Endothelial cell of umbilical vein (primary cell): ENCODE measurements at regions not wholly inside any gene's neighbourhood (a gene's known extent, or its start where the extent isn't known, plus 50 kb on each side); places are given as distances from the start of the nearest gene placed in this dataset.

Experiments used
- BruUV-seq: library from RNA; stranded (reverse); fragments of 400-500 nt; replicated peaks from 2 replicates; lab custom pipeline; 2021; lab: Mats Ljungman, UMichigan
- CTCF ChIA-PET: fragments of 300-600, 350-600 bp; sonication (Branson Sonifier 250); formaldehyde crosslinking; loops from one replicate; lab custom pipeline; 2021; ENCODE audit warnings: antibody characterized with exemption, inconsistent platforms; lab: Charles Lee
- POLR2A ChIA-PET: fragments of 300-600, 350-600 bp; sonication (Branson Sonifier 250); formaldehyde crosslinking; loops from one replicate; lab custom pipeline; 2021; ENCODE audit warnings: antibody characterized with exemption, inconsistent platforms; lab: Charles Lee
- DNase-seq: peaks from one replicate; pipeline ENCODE4 v3.0.0-alpha.2; 2011; ENCODE audit warnings: low read depth, low spot score
- FAIRE-seq: peaks from 2 replicates; lab custom pipeline; 2011; peaks lifted over from hg19 to GRCh38; lab: Jason Lieb, UNC
- H2AFZ ChIP-seq: 2 replicates; pipeline ENCODE4 v1.6.0; 2012; ENCODE audit warnings: low read depth, low read length, control low read depth, inconsistent platforms
- H3K27ac ChIP-seq: 2 replicates; pipeline ENCODE4 v1.5.1; 2011; ENCODE audit warnings: low read depth, mild to moderate bottlenecking, control low read depth, low read length, moderate library complexity; ENCODE audit not compliant: insufficient read depth
- H3K27me3 ChIP-seq, 2 experiments: 2 replicates each; pipeline versions ENCODE4 v1.6.0 to v1.6.1; 2011; ENCODE audit warnings: low read length in 2 of 2, mixed read lengths in 1 of 2; ENCODE audit not compliant: control insufficient read depth in 2 of 2, insufficient read depth in 2 of 2
- H3K36me3 ChIP-seq, 2 experiments: 2 replicates in 1 of 2; 3 replicates in 1 of 2; pipeline ENCODE4 v1.5.1; 2011; ENCODE audit warnings: low read length in 2 of 2, mild to moderate bottlenecking in 1 of 2, moderate library complexity in 1 of 2; ENCODE audit not compliant: control insufficient read depth in 2 of 2, insufficient read depth in 2 of 2; ENCODE audit errors: extremely low read depth in 1 of 2
- H3K4me1 ChIP-seq: 3 replicates; pipeline ENCODE4 v1.5.1; 2011; ENCODE audit warnings: mild to moderate bottlenecking, low read length; ENCODE audit not compliant: control insufficient read depth, insufficient read depth; ENCODE audit errors: extremely low read depth
- H3K4me2 ChIP-seq: 2 replicates; pipeline ENCODE4 v1.6.1; 2011; ENCODE audit warnings: low read length, control low read depth, mixed read lengths; ENCODE audit not compliant: insufficient read depth
- H3K4me3 ChIP-seq, 3 experiments: fragments of 200-600 bp in 1 of 3; sonication (generic), shearing (Covaris generic) in 1 of 3; replicated peaks in 1 of 3; 2 replicates each; pipeline ENCODE4 v1.5.1; 2011 to 2016; ENCODE audit warnings: control low read depth in 3 of 3, low read length in 3 of 3, mild to moderate bottlenecking in 2 of 3, inconsistent platforms in 1 of 3, low read depth in 1 of 3, moderate library complexity in 1 of 3; ENCODE audit not compliant: insufficient read depth in 1 of 3
- H3K79me2 ChIP-seq: 2 replicates; pipeline ENCODE4 v1.6.0; 2012; ENCODE audit warnings: low read length, inconsistent platforms; ENCODE audit not compliant: control insufficient read depth, insufficient read depth
- H3K9ac ChIP-seq: replicated peaks from 2 replicates; pipeline ENCODE3; 2011; ENCODE audit warnings: low read length, control low read depth; ENCODE audit not compliant: insufficient read depth; ENCODE audit errors: extremely low read depth
- H3K9me1 ChIP-seq: replicated peaks from 3 replicates; pipeline ENCODE4 v1.6.0; 2011; ENCODE audit warnings: mild to moderate bottlenecking, low read length; ENCODE audit not compliant: control insufficient read depth, insufficient read depth; ENCODE audit errors: extremely low read depth
- H3K9me3 ChIP-seq: replicated peaks from 2 replicates; pipeline ENCODE4 v1.5.1; 2012; ENCODE audit warnings: low read length, inconsistent platforms; ENCODE audit not compliant: control insufficient read depth, insufficient read depth
- H4K20me1 ChIP-seq: replicated peaks from 2 replicates; pipeline ENCODE3; 2011; ENCODE audit warnings: mild to moderate bottlenecking, low read length; ENCODE audit not compliant: control insufficient read depth, insufficient read depth; ENCODE audit errors: extremely low read depth
- POLR2A ChIP-seq: IDR thresholded peaks from 2 replicates; pipeline ENCODE4 v1.6.1; 2012; ENCODE audit warnings: low read depth, mild to moderate bottlenecking, control low read depth, low read length
- dilution Hi-C: fragments of 300-500 bp; cut with MboI; formaldehyde crosslinking; loops from one replicate; pipeline ENCODE4 v1.15.0; 2019; ENCODE audit warnings: low sequenced_read_pairs; ENCODE audit not compliant: extremely low pct_ligation_motif_present
- intact Hi-C: fragments of 100-400 bp; cut with micrococcal nuclease; formaldehyde crosslinking; loops from one replicate; pipeline ENCODE4 v1.10.0; 2022
- TF ChIP-seq, protein P1 (sequence below), 2 donors: IDR thresholded peaks; 1 replicate in 1 of 2; 2 replicates in 1 of 2; pipeline ENCODE4 v1.5.1; 2011; ENCODE audit warnings: low read length in 2 of 2, mild to moderate bottlenecking in 2 of 2, moderate library complexity in 2 of 2, control low read depth in 1 of 2, inconsistent platforms in 1 of 2, low read depth in 1 of 2; ENCODE audit not compliant: insufficient read depth in 1 of 2; ENCODE audit errors: extremely low read depth in 1 of 2

DNA sequence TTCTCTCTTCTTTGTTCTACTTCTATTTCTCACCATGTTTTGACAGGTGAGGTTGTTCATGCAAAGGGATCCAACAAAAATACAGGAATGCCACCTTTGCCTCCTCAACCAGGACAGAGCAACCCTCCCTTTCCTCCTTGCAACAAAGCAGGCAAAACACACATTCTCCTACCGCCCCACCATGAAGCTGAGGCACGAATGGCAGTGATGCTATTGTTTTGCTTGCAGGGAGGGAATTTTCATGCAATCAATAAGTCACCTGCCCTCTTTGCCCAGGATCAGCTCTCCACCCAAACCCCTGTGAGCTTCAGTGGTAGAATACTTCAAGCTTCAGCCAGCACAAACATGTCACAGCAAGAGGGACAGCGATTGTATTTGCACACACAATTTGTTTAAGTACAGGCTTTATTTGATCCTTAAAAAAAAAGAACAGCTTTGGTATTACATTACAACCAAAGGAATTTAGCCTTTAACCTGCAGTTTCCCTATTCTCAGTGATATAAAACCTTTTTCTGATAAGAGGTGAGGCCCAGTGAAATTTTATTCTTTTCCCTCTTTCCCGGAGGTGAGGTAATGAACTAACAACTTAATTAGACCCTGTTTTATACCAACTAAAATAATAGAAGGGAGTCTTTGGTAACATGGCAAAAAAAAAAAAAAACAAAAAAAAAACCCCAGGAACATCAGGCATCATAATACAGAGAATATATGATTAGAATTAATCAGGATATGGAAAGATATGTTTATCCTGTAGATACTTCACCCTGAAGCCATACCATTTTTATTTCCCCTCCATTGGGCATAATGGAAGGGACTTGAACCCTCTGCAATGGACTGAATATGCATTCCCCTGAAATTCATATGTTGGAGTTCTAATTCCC, 87.0 kb upstream of the EEA1 start:
- Histone ChIP-seq H3K9ac (peak overlapping the region; percentile 56), H3K27ac (peak overlapping the region; percentile 69), H3K9me3 (no peaks in the 10 kb centered on the region), H3K9me1 (no peaks in the 10 kb centered on the region), H3K4me1 (peaks cover 46% of the 10 kb centered on the region), H3K79me2 (no peaks in the 10 kb centered on the region), H4K20me1 (no peaks in the 10 kb centered on the region), H3K4me2 (peak overlapping the region; percentile 25), H3K4me3 (no peak overlapping the region), H3K36me3 (no peaks in the 10 kb centered on the region), H3K27me3 (no peaks in the 10 kb centered on the region), H2AFZ (peak overlapping the region; percentile 94)
- FAIRE-seq, result peak; percentile 85
- BruUV-seq, result no TSS peak
- intact Hi-C loops, result loop anchor here (1.0 to 2.0 kb wide), 2 partner anchors 17 to 75 kb away; no protein-coding TSS in a partner anchor
- DNase-seq, result peak; percentile 95
- TF ChIP-seq, protein P1, sequence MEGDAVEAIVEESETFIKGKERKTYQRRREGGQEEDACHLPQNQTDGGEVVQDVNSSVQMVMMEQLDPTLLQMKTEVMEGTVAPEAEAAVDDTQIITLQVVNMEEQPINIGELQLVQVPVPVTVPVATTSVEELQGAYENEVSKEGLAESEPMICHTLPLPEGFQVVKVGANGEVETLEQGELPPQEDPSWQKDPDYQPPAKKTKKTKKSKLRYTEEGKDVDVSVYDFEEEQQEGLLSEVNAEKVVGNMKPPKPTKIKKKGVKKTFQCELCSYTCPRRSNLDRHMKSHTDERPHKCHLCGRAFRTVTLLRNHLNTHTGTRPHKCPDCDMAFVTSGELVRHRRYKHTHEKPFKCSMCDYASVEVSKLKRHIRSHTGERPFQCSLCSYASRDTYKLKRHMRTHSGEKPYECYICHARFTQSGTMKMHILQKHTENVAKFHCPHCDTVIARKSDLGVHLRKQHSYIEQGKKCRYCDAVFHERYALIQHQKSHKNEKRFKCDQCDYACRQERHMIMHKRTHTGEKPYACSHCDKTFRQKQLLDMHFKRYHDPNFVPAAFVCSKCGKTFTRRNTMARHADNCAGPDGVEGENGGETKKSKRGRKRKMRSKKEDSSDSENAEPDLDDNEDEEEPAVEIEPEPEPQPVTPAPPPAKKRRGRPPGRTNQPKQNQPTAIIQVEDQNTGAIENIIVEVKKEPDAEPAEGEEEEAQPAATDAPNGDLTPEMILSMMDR (IDR thresholded peaks at IDR 0.05; ENCODE audit: extremely low read depth in 1 of 2, insufficient read depth in 1 of 2, low read depth in 1 of 2, low read length in 2 of 2), result no peak
- TF ChIP-seq POLR2A, result peak; percentile 22
- CTCF ChIA-PET, result interaction anchor here (0.6 to 4.1 kb wide), 14 partner anchors 9 to 1086 kb away, joined by 3 to 31 read pairs (median 5); no protein-coding TSS in a partner anchor
- dilution Hi-C loops, result loop anchor here (25.0 kb wide), 1 partner anchor 371 kb away; the partner anchor contains the start of gene NUDT4
- POLR2A ChIA-PET, result interaction anchor here (1.3 kb wide), 1 partner anchor 14 kb away, joined by 3 read pairs; no protein-coding TSS in a partner anchor
